Muscle of arm (tissue), 1 donor: ENCODE measurements at regions not wholly inside any gene's neighbourhood (a gene's known extent, or its start where the extent isn't known, plus 50 kb on each side); places are given as distances from the start of the nearest gene placed in this dataset.
A peak's percentile ranks its signal among the peaks of the same experiment; 100 is the strongest.
"Not testable (repeated sequence)": the region's sequence is repeated elsewhere in the genome, so short reads cannot be mapped to it uniquely, and the experiment has no call there.

ENCODE experiments used
- DNase-seq: peaks from one replicate; pipeline ENCODE4 v3.0.0-alpha.2; 2013

DNA sequence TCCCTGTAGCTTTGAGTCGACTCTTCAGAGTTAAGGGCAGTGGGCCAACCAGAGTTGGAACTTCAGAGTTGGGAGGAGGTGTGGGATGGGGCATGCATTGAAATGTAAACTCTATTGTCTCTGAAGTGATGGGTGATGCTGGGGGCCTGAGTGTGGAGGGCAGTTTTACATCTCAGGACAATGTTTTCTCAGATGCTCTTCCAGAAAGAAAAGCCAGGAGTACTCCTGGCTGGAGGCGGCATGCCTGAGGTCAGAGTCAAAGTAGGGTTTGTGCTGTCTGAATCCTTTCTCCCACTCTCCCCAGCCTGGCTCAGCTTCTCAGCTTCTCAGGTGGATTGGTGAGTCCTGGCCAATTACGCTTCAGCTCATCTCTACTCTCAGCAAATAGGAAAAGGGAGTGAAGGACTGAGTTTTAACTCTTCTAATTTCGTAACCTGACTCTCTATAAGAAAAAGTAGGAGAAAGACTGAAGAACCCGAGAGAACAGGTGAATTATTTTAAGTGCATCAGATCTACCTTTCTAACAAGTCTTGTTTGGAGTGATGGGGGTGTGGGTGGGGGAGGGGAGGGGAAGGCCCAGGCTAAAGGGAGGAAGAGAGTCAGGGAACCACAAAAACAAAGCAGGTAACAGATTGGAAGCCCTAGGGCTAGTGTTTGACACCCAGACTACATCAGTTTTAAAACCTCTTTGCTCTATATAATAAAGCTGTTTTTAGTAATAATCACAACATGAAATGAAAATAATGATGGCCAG lies 107.5 kb upstream of the PELI1 start:
- DNase-seq: no peak

- not testable (repeated sequence) for DNase-seq
These were observed 108.2 kb upstream of the PELI1 start for GRCh38 chr2:64252251-64252978.

GRCh38 chr2:64253421-64253820 lies 109.2 kb upstream of the PELI1 start:
- DNase-seq: not testable (repeated sequence)

DNA sequence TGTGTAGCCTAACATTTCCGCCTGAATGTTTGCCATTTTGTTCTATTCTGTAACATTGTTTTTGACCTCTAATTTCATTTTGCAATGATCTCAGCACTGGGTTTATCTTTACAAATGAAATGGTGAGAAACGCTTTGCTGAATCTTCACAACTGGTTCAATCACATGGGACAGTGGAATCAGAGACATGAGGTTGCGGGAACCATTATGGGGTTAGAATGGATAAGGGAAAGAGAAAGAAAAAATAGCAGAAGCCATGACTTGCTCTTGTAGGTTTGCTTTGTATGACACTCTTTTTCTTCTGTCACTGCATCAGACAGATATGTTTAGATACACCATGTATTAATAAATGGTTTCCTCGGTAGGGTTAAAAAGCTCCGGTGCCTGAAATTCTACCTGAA lies 114.3 kb upstream of the PELI1 start:
- DNase-seq: no peak

DNA sequence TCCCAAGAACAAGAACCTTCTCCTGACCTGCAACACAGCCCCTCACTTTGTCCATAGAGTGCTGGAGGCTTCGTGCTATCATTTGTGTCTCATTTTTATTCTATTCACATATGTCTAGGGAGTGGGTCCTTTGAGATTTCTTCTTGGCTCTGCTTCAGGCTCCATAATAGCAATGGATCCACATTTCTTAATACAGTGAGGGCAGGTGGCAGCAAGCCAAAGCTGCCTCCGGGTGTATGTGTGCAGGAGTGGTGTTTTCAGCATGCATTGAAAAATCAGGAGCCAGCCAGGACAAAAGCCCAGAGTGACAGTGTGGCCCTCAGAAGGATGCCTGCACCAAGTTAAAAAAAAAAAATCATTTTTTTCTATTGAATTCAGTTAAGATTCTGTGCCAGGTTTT lies 115.1 kb upstream of the PELI1 start:
- DNase-seq: no peak

DNA sequence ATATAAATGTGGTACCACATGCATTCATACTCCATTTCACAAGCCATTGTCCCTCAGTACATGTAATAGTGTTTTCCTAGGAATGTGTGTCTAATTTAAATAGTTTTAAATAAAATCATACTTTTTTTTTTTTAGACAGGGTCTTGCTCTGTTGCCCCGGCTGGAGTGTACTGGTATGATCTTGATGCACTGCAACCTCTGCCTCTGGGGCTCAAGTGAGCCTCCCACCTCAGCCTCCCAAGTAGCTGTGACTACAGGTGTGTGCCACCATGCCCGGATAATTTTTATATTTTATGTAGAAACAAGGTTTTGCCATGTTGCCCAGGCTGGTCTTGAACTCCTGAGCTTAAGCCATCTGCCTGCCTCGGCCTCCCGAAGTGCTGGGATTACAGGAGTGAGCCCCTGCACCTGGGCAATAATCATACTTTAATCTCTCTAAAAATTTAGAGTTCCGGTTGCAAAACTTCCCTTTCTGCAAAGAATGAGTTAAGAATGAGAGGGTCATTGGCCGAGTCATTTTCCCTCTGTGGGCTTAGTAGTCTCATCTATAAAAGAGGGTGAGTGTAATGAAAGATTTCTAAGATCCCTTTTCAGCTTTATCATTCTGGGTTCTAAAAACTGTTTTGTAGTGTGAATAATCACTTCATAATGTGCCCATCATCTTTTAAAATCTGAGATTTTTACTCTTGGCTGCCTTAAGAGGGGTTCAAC lies 116.0 kb upstream of the PELI1 start:
- no peak for DNase-seq

- DNase-seq: peak; percentile 52
These were observed 116.6 kb upstream of the PELI1 start for GRCh38 chr2:64260817-64261216.

- no peak for DNase-seq
These were observed 117.9 kb upstream of the PELI1 start for GRCh38 chr2:64262071-64262470.

DNA sequence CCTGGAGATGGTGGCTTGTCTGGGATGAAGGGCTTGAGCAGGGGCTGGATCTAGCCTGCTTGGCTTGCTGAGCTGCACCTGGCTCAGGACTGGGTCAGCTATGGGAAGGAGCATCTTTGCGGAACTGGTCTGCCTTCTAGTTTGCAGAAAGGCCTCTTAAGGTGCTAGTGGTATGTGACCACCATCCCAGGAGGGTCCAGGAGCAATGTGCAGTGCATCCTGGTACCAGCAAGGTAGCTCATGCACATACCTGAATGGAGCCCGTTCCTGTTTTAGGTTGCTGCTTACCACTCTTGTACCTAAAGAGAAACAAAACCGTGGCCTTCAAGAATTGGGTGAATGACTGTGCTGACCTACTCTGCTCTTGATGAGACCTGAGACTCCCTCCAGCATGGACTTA lies 118.6 kb upstream of the PELI1 start:
- DNase-seq: no peak

DNA sequence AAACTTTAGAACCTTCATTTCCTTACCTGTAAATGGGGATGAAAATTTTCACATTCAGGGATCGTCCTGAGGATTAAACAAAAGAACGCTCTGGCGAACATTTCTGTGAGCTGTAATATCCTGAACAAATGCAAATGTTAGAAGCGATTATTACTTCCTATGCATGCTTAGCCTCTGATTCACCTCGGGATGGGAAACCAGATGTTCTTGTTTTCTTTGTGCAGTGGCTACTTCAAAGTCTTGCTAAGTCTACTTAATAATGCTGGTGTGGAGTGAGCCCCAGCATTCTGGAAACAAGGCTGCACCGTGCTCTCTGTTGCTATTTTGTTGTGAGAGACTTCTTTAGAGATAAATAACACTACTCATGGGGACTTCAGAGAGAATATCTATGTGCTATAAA lies 119.1 kb upstream of the PELI1 start:
- DNase-seq: peak; percentile 52

DNA sequence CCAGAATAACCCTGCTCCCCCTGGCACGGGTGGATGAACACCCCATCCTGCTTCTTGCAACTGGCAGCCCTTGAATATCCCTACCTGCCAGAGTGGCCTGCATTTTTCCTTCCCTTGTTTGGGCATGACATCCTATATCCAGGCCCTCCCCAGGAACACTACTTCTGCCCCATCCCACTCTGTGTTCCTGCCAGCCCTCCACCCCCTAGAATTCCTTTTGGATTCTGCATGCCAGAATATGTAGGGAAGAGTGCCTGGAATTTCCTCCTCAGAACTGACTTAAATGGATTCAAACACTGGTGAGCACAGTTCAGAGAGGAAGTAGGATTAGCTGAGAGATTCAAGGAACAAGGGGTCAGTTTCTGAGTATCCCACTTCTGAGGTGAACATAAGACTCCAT lies 123.5 kb upstream of the PELI1 start:
- DNase-seq: no peak

DNA sequence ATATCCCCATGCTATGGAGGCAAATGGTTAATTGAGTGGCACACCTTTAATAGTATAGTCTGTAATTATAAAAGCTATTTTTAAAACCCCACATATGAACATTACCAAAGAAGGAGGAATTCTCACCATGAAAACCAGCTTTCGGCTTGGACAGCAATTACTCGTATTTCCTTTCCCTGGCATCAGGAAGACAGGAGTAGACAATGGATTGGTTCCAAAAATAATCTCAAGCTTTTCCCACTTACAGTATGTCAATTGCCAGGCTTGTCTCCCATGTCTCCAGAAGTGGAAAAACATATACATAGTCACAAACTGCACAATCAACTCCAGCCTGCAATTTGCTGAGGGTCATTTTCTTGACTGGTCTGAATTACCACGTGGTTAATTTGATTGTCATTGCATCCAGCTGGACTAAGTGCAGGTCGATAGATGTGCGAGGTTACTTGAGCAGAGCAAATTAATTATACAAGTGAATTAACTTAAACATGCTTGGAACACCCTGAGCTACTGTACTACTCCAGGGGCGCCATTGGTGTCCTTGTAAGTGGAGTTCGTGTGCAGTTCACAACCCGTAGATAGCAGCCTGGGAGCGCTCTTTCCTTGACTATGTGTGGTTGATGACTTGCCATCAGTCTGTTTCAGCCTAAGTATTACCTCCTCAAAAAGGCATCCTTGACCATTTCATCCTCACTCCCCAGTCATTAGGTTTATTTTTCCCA lies 124.3 kb upstream of the PELI1 start:
- DNase-seq: no peak

DNA sequence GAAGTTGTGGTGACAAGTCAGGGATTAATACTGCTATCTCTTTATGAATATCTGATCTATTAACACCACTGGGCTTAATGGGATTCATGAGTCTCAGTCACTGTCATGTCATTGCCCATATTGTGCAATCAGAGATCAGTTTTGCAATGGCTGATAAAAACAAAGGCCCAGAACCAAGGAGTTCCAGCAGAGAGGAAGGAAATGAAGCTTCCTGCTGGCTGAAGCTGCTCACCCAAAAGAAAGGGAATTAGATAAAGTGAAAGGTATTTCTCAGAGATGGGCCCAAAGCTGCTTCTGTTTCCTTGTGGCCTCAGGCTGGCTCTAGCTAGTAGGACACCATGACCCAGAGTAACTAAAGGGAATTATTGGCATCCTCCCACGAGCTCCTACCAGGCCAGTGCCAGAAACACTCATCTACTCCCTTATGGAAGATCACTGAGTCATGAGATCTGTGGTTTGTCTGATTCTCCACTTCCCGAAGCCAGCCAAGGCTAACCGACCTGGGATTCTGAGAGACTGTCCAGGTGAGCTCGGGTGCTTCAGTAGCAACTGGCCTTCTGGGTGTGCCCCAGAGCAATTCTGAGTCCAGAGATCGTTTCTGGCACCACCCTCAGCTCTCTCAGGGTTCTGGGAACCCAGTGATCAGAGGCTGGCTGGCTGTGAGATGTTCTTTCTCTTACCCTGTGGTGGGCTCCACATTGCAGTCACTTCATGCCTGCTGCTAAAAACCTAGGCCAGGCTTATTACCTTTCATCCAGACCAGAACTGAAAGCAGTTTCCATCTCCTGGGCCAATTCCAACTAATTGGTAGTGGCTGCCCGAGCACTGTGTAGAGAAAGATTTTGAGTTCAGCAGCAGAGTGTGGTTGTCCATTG lies 129.5 kb upstream of the PELI1 start:
- no peak for DNase-seq

- DNase-seq: no peak
These were observed 130.4 kb upstream of the PELI1 start for GRCh38 chr2:64274399-64275173.

GRCh38 chr2:64275174-64275466 lies 130.9 kb upstream of the PELI1 start:
- DNase-seq: no peak

- no peak for DNase-seq
These were observed 132.3 kb upstream of the PELI1 start for GRCh38 chr2:64276417-64277095.

DNA sequence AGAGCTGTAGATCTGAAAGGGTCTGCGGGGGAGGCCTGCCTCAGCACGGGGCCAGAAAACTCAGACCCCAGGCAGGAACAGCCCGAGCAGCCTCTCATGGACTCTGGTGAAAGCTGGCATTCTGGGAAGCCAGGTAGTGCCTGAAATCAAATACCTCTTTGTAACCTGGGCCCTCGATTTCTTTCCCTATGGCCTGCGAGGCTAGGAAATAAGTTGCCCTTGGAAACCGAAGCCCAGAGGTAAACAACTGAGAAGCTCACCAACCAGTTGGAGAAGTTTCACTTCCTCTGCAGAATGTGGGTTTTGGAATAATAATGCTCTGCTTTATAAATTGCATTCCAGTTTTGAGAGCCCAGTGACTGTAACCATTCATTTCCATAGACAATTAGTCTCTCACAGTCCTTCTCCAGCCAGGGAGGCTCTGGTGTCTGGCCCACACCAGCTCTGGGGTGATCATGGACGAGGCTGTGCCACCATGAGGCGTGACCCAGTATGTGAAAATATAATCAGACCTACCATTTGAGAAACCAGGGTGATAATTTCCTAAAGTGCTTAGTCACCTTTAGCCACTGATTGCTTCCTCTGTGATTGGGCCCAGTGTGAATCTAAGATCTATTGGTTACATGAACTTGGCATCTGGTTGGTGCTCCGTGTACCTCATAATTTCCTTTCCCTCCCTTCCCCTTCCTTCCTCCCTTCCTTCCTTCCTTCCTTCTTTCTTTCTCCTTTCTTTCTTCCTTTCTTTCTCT lies 133.1 kb upstream of the PELI1 start:
- DNase-seq: no peak

GRCh38 chr2:64280812-64281211 lies 136.6 kb upstream of the PELI1 start:
- not testable (repeated sequence) for DNase-seq

DNA sequence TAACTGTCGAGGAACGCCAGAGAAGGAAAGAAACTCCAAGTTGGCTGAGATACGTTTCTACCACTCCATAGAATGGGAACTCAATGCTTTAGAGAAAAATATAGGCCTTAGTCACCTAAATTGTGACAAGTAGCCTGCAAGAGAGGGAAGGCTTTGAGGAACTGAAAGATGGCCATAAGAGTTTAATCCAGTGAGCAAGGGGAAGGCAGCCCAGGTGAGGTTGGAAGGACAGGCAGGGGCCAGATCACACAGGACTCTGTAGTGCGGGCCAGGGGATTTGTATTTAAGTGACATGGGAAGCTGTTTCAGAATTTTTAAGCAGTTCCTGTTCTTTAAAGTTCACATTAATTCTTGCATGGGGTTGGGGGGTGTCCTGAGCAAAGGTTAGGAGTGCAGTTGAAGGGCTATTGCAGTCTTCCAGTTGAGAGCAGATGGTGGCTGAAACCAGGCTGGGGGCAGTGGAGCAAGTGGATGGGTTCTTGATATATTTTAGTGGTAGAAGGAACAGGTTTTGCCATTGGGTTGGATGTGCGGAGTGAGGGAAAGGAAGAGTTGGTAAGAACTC lies 138.9 kb upstream of the PELI1 start:
- no peak for DNase-seq
